Neuronal stem cell (in vitro differentiated cells): ENCODE measurements at regions not wholly inside any gene's neighbourhood (a gene's known extent, or its start where the extent isn't known, plus 50 kb on each side); places are given as distances from the start of the nearest gene placed in this dataset.

Experiments used
- DNase-seq: peaks from one replicate; pipeline ENCODE4 v3.0.0-alpha.2; 2013; ENCODE audit warnings: low spot score
- H2AFZ ChIP-seq: one replicate; pipeline ENCODE4 v1.6.1; 2013; ENCODE audit warnings: mild to moderate bottlenecking, low read length, inconsistent platforms
- H2AK5ac ChIP-seq: 2 replicates; pipeline ENCODE4 v1.6.1; 2013; ENCODE audit warnings: low read depth, mild to moderate bottlenecking, inconsistent platforms, low read length, moderate library complexity, mixed read lengths
- H2BK120ac ChIP-seq: 2 replicates; pipeline ENCODE4 v1.6.1; 2013; ENCODE audit warnings: low read depth, mild to moderate bottlenecking, inconsistent platforms, low read length, moderate library complexity, mixed read lengths
- H2BK12ac ChIP-seq: one replicate; pipeline ENCODE4 v1.6.1; 2013; ENCODE audit warnings: low read length, inconsistent platforms
- H2BK15ac ChIP-seq: 2 replicates; pipeline ENCODE4 v1.6.1; 2013; ENCODE audit warnings: mild to moderate bottlenecking, low read length, inconsistent platforms, mixed read lengths
- H2BK5ac ChIP-seq: one replicate; pipeline ENCODE4 v1.6.1; 2013; ENCODE audit warnings: inconsistent platforms, mild to moderate bottlenecking, low read length, moderate library complexity
- H3K14ac ChIP-seq: one replicate; pipeline ENCODE4 v1.6.1; 2013; ENCODE audit warnings: low read length, inconsistent platforms
- H3K18ac ChIP-seq: 2 replicates; pipeline ENCODE4 v1.6.1; 2013; ENCODE audit warnings: low read length, inconsistent platforms
- H3K23ac ChIP-seq: 2 replicates; pipeline ENCODE4 v1.6.1; 2013; ENCODE audit warnings: low read depth, mild to moderate bottlenecking, mixed read lengths, low read length, inconsistent platforms; ENCODE audit not compliant: poor library complexity
- H3K27ac ChIP-seq: replicated peaks from 3 replicates; pipeline ENCODE4 v1.5.1; 2013; ENCODE audit warnings: low read length, inconsistent platforms
- H3K27me3 ChIP-seq, 3 experiments: 2 replicates each; pipeline ENCODE4 v1.6.1; 2013; ENCODE audit warnings: low read length in 3 of 3, mild to moderate bottlenecking in 2 of 3, inconsistent platforms in 1 of 3, low read depth in 1 of 3, mixed read lengths in 1 of 3, moderate library complexity in 1 of 3; ENCODE audit not compliant: control insufficient read depth in 3 of 3, insufficient read depth in 3 of 3
- H3K36me3 ChIP-seq, 2 donors: replicated peaks in 1 of 2; 2 replicates each; pipeline ENCODE4 v1.6.1; 2013; ENCODE audit warnings: low read length in 2 of 2; ENCODE audit not compliant: control insufficient read depth in 2 of 2, insufficient read depth in 2 of 2
- H3K4ac ChIP-seq: 2 replicates; pipeline ENCODE4 v1.6.1; 2013; ENCODE audit warnings: inconsistent platforms, mild to moderate bottlenecking, low read length, moderate library complexity
- H3K4me1 ChIP-seq, 2 donors: 1 replicate in 1 of 2; 2 replicates in 1 of 2; pipeline ENCODE4 v1.6.1; 2013; ENCODE audit warnings: low read length in 2 of 2, low read depth in 1 of 2; ENCODE audit not compliant: control insufficient read depth in 2 of 2, insufficient read depth in 1 of 2
- H3K4me2 ChIP-seq: one replicate; pipeline ENCODE4 v1.6.1; 2013; ENCODE audit warnings: mild to moderate bottlenecking, low read length, inconsistent platforms; ENCODE audit not compliant: insufficient read depth, poor library complexity, severe bottlenecking
- H3K4me3 ChIP-seq, 2 donors: 2 replicates each; pipeline ENCODE4 v1.5.1; 2013; ENCODE audit warnings: low read length in 2 of 2, mild to moderate bottlenecking in 2 of 2, inconsistent platforms in 1 of 2, moderate library complexity in 1 of 2
- H3K79me1 ChIP-seq: one replicate; pipeline ENCODE4 v1.6.1; 2013; ENCODE audit warnings: low read depth, mild to moderate bottlenecking, inconsistent platforms, low read length, moderate library complexity
- H3K9ac ChIP-seq: one replicate; pipeline ENCODE4 v1.6.1; 2013; ENCODE audit warnings: mild to moderate bottlenecking, low read depth, low read length, inconsistent platforms; ENCODE audit not compliant: poor library complexity
- H3K9me3 ChIP-seq, 2 donors: replicated peaks in 1 of 2; 2 replicates each; pipeline versions ENCODE3 to v1.6.1; 2013; ENCODE audit warnings: low read length in 2 of 2, mild to moderate bottlenecking in 2 of 2, inconsistent platforms in 1 of 2, low read depth in 1 of 2, mixed read lengths in 1 of 2, moderate library complexity in 1 of 2; ENCODE audit not compliant: control insufficient read depth in 2 of 2, insufficient read depth in 1 of 2
- H4K8ac ChIP-seq: one replicate; pipeline ENCODE4 v1.6.1; 2013; ENCODE audit warnings: low read depth, mild to moderate bottlenecking, inconsistent platforms, low read length, moderate library complexity
- H4K91ac ChIP-seq: one replicate; pipeline ENCODE4 v1.6.1; 2013; ENCODE audit warnings: low read length, low read depth, mild to moderate bottlenecking, inconsistent platforms; ENCODE audit not compliant: poor library complexity
- WGBS, 2 donors: extraction: QIAGEN DNeasy Blood & Tissue Kit; methylation state at CpG; one replicate each; pipeline ENCODE4 v1.1.7; 2013; ENCODE audit warnings: missing lambda C conversion rate in 2 of 2, mixed read lengths in 1 of 2; ENCODE audit not compliant: insufficient read length in 2 of 2, insufficient replicate concordance in 1 of 2; ENCODE audit errors: extremely low coverage in 2 of 2; 5-methylcytosine and 5-hydroxymethylcytosine counted together

- DNase-seq = no peak
- Histone ChIP-seq H3K14ac (no peak overlapping the region), H3K79me1 (no peaks in the 10 kb centered on the region), H4K91ac (no peak overlapping the region), H3K4ac (no peak overlapping the region), H2BK15ac (no peak overlapping the region), H3K23ac (no peak overlapping the region), H2AFZ (no peak overlapping the region), H3K27me3 (no peaks in the 10 kb centered on the region), H3K18ac (no peak overlapping the region), H4K8ac (no peak overlapping the region), H2AK5ac (no peak overlapping the region), H3K27ac (no peak overlapping the region), H3K36me3 (no peaks in the 10 kb centered on the region), H2BK5ac (no peak overlapping the region), H3K4me1 (no peaks in the 10 kb centered on the region), H3K9me3 (no peaks in the 10 kb centered on the region), H3K4me3 (no peak overlapping the region), H2BK12ac (no peak overlapping the region), H2BK120ac (no peak overlapping the region), H3K9ac (no peak overlapping the region), H3K4me2 (no peak overlapping the region)
- no CpG with 5 or more reads among the region's 16 CpGs for WGBS, 2 donors
These were observed 232.0 kb upstream of the PMEPA1 start for GRCh38 chr20:57941604-57942381.

- Histone ChIP-seq H2AK5ac (no peak overlapping the region), H2BK12ac (no peak overlapping the region), H3K27ac (no peak overlapping the region)
These were observed 231.2 kb upstream of the PMEPA1 start for GRCh38 chr20:57940868-57941522.

DNA sequence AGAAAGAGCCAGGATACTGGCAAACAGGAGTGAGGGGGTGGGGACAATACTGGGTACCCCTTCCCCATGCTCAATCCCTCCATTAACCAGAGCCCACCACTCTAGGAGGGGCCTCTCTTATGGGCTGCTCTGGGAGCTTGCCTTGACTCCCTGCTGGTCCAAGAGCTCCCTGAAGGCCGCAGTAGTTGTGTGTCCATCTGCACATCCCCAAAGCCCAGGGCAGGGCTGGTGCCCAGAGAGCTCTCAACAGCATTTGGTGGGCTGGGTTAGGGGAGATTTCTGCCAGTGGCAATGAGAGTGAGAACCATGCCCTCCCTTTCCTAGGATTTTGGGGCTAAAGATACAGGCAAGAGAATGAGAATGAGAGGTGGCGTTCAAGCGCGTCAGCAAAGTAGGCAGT, 230.6 kb upstream of the PMEPA1 start:
- Histone ChIP-seq H2AK5ac (no peak overlapping the region), H3K4ac (no peak overlapping the region), H3K4me1 (no peaks in the 10 kb centered on the region), H3K36me3 (no peaks in the 10 kb centered on the region), H3K18ac (no peak overlapping the region), H3K9ac (no peak overlapping the region), H3K9me3 (no peaks in the 10 kb centered on the region), H2BK120ac (no peak overlapping the region), H3K23ac (no peak overlapping the region), H4K8ac (no peak overlapping the region), H3K27me3 (no peaks in the 10 kb centered on the region), H4K91ac (no peak overlapping the region), H3K4me3 (no peak overlapping the region), H2BK12ac (no peak overlapping the region), H2AFZ (no peak overlapping the region), H3K4me2 (no peak overlapping the region), H2BK5ac (no peak overlapping the region), H3K79me1 (no peaks in the 10 kb centered on the region), H2BK15ac (no peak overlapping the region), H3K27ac (no peak overlapping the region), H3K14ac (no peak overlapping the region)
- DNase-seq = no peak
- no CpG with 5 or more reads among the region's 4 CpGs for WGBS, 2 donors

More at GRCh38 chr20:57940868-57941522, 231.2 kb upstream of the PMEPA1 start:
- no peaks in the 10 kb centered on the region for H3K79me1 ChIP-seq
- H2BK5ac ChIP-seq = no peak overlapping the region
- no peak overlapping the region for H4K91ac ChIP-seq
- no peak overlapping the region for H4K8ac ChIP-seq
- no peaks in the 10 kb centered on the region for H3K27me3 ChIP-seq
- DNase-seq = no peak
- H3K4me3 ChIP-seq = no peak overlapping the region
- H3K4ac ChIP-seq = no peak overlapping the region
- no peak overlapping the region for H2BK15ac ChIP-seq
- no peaks in the 10 kb centered on the region for H3K36me3 ChIP-seq
- H3K4me2 ChIP-seq = no peak overlapping the region
- no peak overlapping the region for H3K14ac ChIP-seq
- WGBS, 2 donors = no CpG with 5 or more reads among the region's 14 CpGs
- H2BK120ac ChIP-seq = no peak overlapping the region
- no peak overlapping the region for H3K9ac ChIP-seq
- no peak overlapping the region for H3K18ac ChIP-seq
- no peaks in the 10 kb centered on the region for H3K9me3 ChIP-seq
- no peak overlapping the region for H2AFZ ChIP-seq
- no peak overlapping the region for H3K23ac ChIP-seq
- H3K4me1 ChIP-seq = no peaks in the 10 kb centered on the region

DNA sequence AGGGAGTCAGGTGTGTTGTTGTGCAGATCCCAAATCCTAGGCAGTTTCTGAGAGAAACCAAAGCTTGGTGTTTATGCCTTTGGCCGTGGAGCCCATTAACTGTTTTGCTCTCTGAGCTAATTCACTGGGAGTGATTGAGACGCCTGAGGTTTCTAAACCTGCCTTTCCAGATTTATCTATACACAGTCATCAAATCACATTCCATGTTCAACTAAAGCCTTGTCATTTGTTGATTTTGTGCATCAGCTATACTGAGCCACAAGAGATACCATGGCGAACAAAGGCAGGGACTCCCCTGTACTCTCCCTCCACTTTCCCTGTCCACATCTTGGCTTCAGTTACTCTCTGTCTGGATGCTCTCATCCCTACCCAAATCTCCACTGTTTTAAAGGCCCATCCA, 229.7 kb upstream of the PMEPA1 start:
- no peak overlapping the region for H2BK120ac ChIP-seq
- no peaks in the 10 kb centered on the region for H3K9me3 ChIP-seq
- no peak overlapping the region for H2BK15ac ChIP-seq
- H3K18ac ChIP-seq = no peak overlapping the region
- H3K9ac ChIP-seq = no peak overlapping the region
- H3K4me1 ChIP-seq = peaks cover 0 to 2% of the 10 kb centered on the region in 2 donors
- no peak overlapping the region for H2AFZ ChIP-seq
- H3K4me2 ChIP-seq = no peak overlapping the region
- H2BK5ac ChIP-seq = no peak overlapping the region
- H2BK12ac ChIP-seq = no peak overlapping the region
- no peak overlapping the region for H3K4me3 ChIP-seq
- H3K14ac ChIP-seq = no peak overlapping the region
- H3K27me3 ChIP-seq = no peaks in the 10 kb centered on the region
- no peak overlapping the region for H2AK5ac ChIP-seq
- H3K36me3 ChIP-seq = no peaks in the 10 kb centered on the region
- no CpG with 5 or more reads among the region's 3 CpGs for WGBS, 2 donors
- no peak overlapping the region for H4K91ac ChIP-seq
- no peak overlapping the region for H3K4ac ChIP-seq
- H3K79me1 ChIP-seq = no peaks in the 10 kb centered on the region
- H4K8ac ChIP-seq = no peak overlapping the region
- no peak overlapping the region for H3K23ac ChIP-seq
- DNase-seq = no peak
- H3K27ac ChIP-seq = no peak overlapping the region
